ENCODE measurements at regions not wholly inside any gene's neighbourhood (a gene's known extent, or its start where the extent isn't known, plus 50 kb on each side); places are given as distances from the start of the nearest gene placed in this dataset.

DNA sequence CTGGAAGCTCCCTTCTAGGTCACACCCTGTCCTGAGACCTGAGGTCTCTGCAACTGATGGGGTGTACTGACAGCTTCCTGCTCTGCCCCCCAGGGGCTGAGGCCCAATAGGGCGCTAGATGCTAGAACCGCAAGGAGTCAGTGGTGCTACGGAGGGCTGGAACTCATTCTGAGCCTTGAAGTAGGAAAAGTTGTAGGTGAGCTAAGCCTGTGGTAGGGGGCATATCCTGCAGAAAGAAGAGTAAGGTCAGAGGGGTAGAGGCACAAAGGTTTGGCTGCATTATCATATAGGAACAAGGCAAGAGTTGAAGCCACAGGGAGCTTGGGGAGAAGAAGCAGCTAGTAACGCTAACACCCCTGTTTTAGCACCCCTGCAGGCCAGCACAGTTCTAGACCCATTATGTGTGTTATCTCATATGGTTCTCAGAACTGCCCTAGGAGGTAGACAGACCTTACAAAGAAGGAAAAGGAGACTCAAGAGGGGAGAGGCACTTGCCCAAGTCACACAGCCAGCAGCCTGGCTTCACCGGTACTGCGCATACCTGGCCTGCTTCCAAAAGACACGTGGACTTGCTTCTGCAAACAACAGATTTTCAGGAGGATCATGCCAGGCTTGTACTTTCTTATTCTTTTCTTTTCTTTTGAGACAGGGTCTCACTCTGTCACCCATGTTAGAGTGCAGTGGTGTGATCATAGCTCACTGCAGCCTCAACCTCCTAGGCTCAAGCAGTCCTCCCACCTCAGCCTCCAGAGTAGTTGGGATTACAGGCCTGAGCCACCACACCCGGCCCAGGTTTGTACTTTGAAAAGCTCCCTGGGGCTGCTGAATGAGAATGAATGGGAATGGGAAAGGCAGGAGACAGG lies 156.1 kb downstream of the MRPL14 start:
- in situ Hi-C loops (cut with HindIII; ENCODE audit: low sequenced_read_pairs), result no loop called here

DNA sequence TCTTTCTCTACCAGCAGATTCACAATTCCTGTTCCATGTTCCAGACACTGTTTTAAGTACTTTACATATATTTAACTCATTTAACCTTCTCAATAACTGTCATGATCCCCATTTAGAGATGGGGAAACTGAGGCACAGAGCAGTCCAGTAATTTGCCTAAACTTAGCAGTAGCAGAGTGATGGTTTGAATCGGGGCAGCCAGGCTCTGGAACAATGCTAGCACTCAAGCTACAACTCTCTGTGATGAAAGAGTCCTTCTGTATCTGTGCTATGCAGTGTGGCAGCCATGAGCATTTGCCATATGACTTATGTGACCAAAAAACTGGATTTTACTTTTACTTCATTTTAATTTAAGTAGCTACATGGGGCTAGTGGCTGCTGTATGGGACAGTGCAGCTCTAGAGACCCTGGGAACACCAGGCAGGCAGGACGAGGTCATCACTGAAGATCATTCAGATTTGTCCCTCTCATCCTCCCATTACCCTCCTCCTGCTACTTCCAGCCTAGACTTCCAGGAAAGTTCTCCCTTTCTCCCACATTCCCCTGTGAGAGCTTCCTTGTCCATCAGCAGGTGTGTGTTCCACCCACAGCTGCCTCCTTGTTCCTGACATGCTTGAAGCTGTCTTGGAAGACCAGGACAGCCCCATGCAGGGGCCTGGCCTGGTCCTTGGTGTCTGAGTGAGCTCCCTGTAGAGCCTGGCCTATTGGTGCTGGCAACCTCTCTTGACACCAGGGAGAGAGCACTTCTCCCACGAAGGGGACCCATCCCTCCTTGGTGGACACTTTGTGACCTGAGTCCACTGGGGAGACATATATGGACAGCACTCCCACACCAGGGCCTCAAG lies 157.0 kb downstream of the MRPL14 start:
- in situ Hi-C loops (cut with HindIII; ENCODE audit: low sequenced_read_pairs), result no loop called here

DNA sequence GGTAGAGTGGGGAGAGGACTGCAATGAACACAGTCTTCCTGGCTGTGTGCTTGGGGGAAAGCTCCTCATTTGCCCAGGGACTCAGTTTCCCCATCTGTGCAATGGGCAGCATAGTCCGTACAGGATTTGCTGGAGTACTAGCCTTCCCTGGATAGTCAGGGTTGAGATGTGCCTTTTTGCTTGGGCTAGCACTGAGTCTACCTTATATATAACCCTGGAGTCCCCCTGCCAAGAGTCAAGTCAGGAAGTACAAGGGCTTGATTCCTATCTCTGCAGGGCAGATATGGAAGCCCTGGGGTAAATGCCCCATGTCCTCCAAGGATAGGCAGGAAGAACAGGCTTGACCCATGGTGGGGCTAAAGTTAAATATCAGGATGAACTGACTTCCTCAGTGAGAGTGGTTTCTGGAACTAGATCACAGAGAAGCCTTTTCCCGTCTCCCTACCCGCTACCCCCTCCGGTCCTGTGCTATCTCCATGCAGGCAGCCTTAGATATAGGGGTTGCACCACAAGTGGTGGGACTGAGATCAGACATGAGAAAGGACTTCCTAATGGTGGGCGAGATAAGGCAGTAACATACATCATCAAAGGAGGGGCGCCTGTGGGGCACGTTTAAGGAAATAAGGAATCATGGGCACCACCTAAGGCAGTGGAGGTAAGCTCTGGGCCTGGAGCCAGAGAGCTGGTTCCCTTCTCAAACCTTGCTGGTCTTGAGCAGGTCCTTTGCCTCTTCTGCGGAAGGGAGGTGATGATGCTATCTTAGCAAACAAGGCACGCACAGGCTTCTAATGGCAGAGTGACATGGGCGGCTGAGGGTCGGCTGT lies 157.9 kb downstream of the MRPL14 start:
- in situ Hi-C loops (cut with HindIII; ENCODE audit: low sequenced_read_pairs), result no loop called here

DNA sequence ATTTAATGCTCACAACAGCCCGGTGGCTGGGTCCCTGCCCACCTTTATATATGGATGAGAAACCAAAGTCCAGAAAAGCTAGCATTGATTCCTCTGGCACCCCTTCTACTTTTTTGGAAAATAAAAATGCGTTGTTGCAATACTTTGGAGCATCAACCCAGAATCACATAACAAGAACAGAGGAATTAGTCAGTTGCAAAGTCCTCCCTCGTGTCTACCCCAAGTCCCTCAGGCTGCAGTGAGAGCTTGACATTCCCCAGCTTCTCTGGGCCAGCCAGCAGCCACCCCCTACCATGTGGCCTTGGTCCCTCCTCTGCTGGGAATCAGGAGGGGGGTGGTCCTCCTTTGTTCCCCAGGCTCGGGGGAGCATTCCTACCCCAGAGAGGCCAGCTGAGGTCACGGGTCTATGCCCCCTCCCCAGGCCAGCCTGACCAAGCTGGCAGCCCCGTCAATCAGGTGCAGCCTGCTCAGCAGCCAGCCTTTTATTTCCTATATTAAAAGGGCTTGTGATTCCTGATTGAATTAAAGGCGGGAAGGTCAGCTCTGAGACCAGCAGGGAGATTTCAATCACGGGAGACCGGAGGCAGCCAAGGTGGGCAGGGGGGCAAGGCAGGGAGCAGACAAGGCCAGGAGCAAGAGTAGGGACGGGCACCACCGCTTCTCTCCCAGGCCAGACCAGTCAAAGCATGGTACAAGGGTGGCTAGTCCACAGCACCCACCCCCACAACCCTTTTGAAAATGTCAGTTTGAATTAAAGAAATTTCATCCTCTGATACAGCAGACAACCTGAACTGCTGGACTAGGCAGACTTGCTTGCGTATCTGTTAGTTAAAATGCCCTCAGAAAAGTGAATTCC lies 158.9 kb downstream of the MRPL14 start:
- in situ Hi-C loops (cut with HindIII; ENCODE audit: low sequenced_read_pairs), result no loop called here

DNA sequence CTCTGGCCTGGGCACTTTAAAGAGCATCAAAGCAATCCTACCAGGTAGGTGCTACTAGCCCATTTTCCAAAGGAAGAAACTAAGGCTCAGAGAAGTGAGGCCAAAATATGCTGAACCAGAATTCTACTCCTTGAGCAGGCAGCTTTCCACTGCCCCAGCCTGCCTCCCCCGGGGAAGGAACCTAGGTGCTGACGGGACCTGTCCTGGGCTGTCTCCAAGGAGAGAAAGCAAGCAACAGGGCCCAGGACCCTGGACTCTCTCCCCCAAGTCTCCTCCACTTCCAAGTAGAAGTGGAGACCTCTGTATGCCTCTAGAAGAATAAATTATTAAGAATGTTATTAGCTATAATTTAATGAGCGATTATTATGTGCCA lies 159.5 kb downstream of the MRPL14 start:
- in situ Hi-C loops (cut with HindIII; ENCODE audit: low sequenced_read_pairs), result no loop called here

DNA sequence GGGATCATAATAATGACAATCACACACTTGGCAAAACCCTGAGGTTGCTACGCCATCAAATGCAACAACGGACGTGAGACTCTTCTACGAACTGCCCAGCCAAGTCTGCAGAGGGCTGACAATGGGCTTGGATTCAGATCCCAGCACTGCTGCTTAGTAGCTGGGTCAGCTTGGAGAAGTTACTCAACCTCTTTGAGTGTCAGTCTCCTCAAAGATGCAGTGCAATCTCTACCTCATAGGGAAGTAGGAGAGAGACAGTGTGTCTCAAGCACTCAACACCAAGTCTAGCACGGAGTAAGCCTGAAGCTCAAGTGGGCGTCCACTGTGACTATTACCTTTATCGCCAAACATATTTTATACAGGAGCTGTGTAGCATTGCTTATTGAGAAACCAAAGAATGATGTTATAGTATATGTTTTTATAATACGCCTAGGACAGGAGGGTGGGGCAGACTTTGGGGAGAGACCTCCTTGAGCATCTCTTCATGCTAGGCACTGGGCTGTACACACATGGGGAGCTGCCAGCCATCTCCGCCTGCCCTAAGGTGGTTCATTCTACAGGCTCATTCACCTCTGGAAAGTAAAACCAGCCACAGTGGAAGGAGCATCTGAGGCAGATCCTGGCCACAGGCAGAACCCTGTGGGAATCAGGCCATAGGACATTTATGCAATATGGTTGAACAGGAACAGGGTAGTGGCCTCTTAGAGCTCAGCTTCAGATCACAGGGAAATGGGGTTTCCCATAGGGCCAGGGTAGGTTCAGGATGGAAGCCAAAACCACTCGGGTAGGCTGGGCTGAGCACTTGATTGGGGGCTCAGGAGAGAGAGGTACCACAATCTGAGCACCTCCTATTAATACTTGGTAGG lies 160.2 kb downstream of the MRPL14 start:
- in situ Hi-C loops (cut with HindIII; ENCODE audit: low sequenced_read_pairs), result no loop called here

DNA sequence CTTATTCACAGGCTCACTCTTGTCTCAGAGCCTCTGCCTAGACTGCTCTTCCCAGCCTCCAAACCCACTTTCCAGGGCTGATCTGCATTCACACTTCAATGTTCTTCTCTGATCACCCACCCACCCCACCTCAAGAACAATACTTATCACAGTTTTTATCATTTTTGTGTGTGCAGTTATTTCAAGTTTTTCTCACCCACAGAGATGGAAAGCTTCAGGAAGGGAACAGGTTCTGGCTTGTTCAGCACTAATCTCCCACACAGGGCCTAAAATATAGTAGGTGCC lies 160.9 kb downstream of the MRPL14 start:
- in situ Hi-C loops (cut with HindIII; ENCODE audit: low sequenced_read_pairs), result no loop called here

DNA sequence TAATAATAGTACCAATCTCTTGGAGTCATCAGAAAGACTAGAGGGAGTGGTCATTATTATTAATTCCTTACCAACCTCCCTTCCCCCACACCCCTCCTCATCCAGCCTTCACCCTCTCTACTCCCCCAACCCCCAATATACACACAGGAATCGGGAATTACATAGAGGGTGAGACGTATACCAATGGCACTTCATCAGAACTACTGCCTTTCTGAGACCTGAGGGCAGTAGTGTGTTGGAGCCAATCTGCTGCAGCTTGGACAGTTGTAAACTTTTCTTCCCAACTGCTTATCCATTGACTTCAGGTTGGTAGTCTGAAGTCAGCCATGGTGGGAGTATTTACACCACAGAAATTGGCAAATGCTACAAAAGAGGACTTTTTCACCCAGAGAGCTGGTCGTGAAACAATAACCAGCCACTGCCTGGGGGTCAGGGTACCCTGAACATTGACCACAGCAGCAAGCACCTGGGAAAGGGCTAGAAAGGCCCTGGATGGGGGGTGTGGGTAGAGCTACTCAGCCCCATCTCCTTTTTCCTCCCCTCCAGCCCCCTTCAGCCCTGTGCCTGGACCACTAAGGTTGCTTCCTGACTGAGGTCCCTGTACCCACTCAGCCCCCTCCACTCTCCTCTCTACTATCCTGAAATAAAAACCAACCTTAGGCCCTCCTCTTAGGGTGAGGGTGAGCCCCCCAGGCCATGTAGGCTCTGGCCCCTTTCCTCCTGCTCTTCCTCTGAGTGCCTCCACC lies 161.5 kb downstream of the MRPL14 start:
- in situ Hi-C loops (cut with HindIII; ENCODE audit: low sequenced_read_pairs), result no loop called here

DNA sequence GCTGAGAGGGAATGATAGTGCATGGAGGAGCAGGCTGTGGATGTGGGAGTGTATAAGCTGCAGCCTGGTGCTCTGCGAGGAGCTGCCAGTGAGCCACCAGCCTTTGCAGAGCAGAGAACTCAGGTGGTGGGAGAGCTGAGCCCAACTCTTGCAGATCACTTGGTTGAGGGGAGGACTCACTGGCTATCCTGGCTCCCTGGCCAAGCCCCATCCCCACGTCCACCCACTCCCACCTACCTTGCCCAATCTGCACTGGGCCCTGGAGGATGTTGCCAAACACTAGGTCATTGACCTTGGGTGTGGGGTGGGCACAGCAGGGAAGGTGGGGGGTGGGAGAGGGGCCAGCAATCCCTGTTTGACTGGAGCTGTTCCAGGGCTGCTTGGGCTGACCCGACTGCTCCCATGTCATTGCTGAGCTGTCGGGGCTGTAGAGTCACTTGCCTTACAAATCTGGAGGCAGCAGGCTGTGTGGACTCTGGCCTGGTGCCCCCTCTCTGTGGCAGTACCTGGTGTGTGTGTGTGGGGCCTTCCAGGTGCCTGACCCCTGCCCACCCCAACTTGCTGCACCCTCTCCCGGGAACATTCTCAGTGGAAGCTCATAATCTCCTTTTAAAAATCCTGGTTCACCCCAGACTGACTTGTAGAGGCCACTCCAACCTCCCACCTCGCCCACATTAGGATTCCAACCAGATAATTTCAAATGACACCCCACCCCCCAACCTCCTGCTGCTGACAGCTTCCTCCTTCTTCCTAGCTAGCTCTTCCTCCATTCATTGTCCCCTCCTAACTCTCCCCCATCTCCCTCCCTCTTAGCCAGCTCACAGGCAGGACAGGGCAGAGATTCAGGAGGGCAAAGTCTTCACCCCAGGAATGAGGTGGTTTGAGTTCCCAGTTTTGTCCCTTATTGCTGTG lies 162.3 kb downstream of the MRPL14 start:
- in situ Hi-C loops (cut with HindIII; ENCODE audit: low sequenced_read_pairs), result no loop called here

DNA sequence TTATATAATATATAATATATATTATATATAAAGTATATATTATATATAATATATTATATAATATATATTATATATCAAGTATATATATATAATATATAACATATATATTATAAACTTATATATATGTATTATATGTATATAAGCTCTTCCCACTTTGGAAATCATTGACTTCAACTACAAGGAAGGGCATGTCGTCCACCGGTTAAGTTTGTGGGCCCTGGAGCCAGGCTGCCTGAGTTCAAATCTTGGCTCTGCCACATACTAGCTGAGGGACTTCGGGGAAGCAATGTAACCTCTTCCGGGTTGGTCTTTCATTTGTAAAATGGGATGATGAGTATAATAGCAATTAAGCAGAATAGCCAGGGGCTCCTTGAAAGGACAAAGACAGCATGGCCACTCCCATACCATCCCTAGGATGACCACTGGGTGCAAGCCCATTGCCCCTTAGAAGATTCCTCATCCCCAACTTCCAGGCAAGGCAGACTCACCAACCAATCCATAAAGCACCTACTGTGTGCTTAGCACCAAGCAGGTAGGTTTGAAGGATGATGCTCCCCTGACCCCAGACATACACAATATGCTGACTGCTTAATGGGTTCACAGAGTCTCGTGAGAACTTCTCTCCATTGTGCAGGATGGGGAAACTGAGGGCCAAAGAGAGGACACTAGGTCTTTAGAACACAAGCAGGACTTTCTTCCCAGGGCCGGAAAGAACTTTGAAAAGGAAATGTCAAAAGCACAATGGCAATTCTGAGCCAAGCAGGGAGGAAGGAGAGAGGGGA lies 163.2 kb downstream of the MRPL14 start:
- in situ Hi-C loops (cut with HindIII; ENCODE audit: low sequenced_read_pairs), result no loop called here

DNA sequence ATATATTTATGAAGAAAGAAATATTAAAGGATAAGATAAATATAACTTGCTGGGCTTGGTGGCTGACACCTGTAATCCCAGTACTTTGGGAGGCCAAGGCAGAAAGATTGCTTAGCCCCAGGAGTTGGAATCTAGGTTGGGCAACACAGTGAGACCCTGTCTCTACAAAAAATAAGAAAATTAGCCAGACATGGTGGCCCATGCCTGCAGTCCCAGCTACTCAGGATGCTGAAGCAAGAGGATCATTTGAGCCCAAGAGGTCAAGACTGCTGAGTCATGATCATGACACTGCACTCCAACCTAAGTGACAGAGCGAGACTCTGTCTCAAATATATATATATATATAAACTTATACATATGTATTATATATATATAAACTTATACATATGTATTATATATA lies 164.0 kb downstream of the MRPL14 start:
- in situ Hi-C loops (cut with HindIII; ENCODE audit: low sequenced_read_pairs), result no loop called here

DNA sequence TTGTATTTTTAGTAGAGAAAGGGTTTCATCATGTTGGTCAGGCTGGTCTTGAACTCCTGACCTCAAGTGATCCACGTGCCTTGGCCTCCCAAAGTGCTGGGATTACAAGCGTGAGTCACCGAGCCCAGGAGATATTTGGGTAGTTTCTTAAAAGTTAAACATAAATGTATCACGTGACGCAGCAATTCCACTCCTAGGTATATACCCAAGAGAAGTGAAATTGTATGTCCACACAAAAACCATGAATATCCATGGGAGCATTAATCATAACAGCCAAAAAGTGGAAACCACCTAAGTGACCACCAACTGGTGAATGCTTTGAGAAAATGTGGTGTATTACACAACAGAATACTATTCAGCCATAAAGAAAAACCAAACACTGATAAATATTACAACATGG lies 164.8 kb downstream of the MRPL14 start:
- in situ Hi-C loops (cut with HindIII; ENCODE audit: low sequenced_read_pairs), result no loop called here

DNA sequence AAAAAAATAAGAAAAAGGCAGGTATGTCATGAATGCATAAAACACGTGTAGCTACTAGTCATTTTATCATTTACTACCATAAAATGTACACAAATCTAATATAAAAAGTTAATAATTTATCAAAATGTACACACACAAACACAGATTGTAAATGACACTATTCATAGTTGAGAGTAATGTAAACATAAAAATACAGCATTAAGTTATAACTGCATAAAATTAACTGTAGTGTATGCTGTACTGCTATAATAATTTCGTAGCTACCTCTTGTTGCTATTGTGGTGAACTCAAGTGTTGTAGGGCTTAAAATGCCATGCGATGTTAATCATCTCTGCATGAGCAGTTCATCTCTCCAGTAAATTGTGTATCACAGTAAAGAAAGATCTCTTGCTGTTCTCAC lies 170.0 kb downstream of the MRPL14 start:
- in situ Hi-C loops (cut with HindIII; ENCODE audit: low sequenced_read_pairs), result no loop called here

DNA sequence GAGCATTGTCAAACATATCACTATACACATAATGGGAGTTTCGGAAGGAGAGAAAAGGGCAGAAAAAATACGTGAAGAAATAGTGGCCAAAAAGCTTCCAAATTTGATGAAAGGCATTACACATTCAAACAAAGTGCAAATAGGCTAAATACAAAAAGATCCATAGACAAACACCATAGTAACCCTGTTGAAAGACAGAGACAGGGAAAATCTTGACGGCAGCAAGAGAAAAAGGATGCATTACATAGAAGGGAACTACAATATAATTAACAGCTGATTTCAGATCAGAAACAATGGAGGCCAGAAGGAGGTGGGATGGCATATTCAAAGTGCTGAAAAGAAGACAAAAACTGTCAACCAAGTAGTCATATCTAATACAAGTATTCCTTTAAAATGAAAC lies 170.8 kb downstream of the MRPL14 start:
- in situ Hi-C loops (cut with HindIII; ENCODE audit: low sequenced_read_pairs), result no loop called here

DNA sequence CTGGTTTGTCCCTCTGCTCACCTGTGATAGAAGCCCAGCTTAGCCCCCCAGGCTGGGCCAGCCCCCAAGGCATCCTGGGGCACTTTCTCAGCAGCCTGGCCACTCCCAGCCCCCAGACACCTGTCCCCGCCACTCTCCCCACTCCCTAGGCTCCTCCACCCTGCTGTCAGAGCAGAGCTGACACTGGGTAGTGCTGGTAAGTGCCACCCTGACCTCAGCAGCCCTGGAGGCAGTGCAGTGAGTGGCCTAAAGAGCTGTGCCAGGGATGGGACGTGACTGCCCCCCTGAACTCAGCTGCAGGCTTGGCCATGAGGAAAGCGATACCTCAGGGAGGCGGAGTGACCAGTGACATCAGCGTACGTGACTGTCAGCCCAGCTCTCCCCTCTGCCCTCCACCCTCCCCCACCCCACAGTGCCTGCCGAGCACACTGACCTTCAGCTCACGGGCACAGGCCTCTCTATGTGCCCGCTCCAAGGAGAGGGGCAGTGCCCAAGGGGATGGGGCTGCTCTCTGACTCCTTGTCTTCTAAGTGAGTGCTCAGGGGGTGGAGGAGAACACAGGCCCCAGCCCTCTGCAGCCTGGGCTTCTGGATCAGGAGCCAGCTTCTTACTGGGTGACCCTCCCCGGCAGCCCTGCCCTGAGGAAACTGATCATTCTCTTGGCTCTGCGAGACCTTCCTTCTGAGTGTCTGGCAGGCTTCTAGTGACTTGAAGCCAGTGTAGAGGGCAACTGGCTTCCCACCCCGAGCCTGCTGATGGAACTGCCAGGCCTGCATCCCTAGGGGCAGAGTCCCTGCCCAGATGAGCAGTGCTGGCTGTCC lies 172.7 kb downstream of the MRPL14 start:
- in situ Hi-C loops (cut with HindIII; ENCODE audit: low sequenced_read_pairs), result no loop called here

DNA sequence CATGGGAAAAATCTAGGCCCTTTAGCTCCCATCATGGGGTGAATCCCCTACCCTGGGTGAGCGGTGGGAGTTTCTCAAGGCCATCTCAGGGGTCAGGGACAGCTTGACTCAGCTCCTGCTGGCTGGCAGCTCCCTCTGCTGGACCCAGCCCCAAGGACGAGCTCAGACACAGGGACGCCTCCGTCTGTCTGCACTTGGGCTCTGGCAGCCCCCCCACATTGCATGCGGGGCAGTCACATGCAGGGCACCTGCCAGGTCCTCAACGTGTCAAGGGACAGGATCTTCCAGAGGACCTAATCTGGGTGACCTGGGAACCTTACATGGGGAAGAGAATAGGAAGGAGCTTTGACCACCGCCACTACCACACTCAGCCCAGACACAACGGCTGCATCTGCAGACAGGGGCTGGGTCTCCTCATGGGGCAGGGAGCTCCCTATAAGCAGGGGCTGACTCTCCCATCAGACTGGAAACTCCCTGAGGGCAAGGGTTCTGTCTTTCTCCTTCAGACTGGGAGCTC lies 173.4 kb downstream of the MRPL14 start:
- in situ Hi-C loops (cut with HindIII; ENCODE audit: low sequenced_read_pairs), result no loop called here
